ENCODE measurements at regions not wholly inside any gene's neighbourhood (a gene's known extent, or its start where the extent isn't known, plus 50 kb on each side); places are given as distances from the start of the nearest gene placed in this dataset.

DNA sequence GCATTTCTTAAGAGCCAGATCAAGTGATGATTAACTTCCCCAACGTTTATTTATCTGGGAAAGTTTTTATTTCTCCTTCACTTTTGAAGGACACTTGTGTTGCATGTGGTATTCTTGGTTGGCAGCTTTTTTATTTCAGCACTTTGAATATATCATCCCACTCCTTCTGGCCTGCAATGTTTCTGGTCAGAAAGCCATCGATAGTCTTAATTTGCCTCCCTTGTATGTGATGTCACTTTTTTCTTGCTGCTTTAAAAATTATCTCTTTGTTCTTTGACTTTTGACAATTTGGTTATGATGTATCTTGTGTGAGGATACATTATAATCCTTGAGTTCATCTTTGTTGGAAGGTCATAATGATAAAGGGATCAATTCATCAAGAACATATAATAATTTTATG lies 503.2 kb downstream of the OTOL1 start:
- no peak for TF ChIP-seq CTCF (conservative IDR thresholded peaks at IDR 0.05; ENCODE audit: low read depth)
- no peak overlapping the region for H3K27ac ChIP-seq
- POLR2A ChIA-PET (ENCODE audit: low non-redundant PET): no interaction called here
- no peak for DNase-seq (ENCODE audit: low spot score)
- CTCF ChIA-PET: no interaction called here

DNA sequence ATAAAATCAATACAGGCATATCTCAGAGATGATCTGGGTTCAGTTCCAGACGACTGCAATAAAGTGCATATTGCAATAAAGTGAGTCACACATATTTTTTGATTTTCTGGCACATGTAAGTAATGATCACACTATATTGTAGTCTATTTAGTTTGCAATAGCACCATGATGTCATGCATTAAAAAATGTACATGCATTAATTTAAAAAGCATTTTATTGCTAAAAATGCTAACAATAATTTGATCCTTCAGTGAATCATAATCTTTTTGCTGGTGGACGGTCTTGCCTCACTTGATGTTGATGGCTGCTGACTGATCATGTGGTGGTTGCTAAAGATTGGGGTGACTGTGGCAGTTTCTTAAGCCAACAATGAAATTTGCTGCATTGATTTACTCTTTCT lies 511.1 kb downstream of the OTOL1 start:
- CTCF ChIA-PET: no interaction called here
- POLR2A ChIA-PET (ENCODE audit: low non-redundant PET): no interaction called here
- no peak for DNase-seq (ENCODE audit: low spot score)
- H3K27ac ChIP-seq: no peak overlapping the region
- no peak for TF ChIP-seq CTCF (conservative IDR thresholded peaks at IDR 0.05; ENCODE audit: low read depth)

- POLR2A ChIA-PET (ENCODE audit: low non-redundant PET): no interaction called here
- no peak overlapping the region for H3K27ac ChIP-seq
- CTCF ChIA-PET: no interaction called here
- DNase-seq (ENCODE audit: low spot score): no peak
- TF ChIP-seq CTCF (conservative IDR thresholded peaks at IDR 0.05; ENCODE audit: low read depth): no peak
Observed at GRCh38 chr3:162012633-162013032, 516.0 kb downstream of the OTOL1 start.

DNA sequence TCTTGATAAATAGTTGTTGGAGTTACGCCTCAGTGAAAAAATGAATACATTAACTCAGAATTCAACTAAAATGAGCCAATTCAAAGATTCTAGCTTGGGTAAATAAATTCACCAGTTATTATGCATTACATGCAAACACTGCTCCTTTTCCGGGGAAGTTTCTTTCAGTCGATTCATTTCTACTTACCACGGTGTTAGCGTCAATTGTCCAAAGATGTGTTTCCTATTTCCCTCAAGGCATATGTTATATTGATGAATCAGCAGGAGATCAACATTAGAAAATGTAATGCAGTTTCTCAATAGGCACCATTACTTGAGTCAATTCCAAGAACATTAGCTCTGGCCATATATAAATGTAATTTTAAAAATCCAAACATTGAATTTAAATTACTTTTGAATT lies 517.7 kb downstream of the OTOL1 start:
- TF ChIP-seq CTCF (conservative IDR thresholded peaks at IDR 0.05; ENCODE audit: low read depth): no peak
- POLR2A ChIA-PET (ENCODE audit: low non-redundant PET): no interaction called here
- DNase-seq (ENCODE audit: low spot score): no peak
- H3K27ac ChIP-seq: no peak overlapping the region
- CTCF ChIA-PET: no interaction called here

GRCh38 chr3:162015856-162016255 lies 519.2 kb downstream of the OTOL1 start:
- DNase-seq (ENCODE audit: low spot score): no peak
- POLR2A ChIA-PET (ENCODE audit: low non-redundant PET): no interaction called here
- no peak for TF ChIP-seq CTCF (conservative IDR thresholded peaks at IDR 0.05; ENCODE audit: low read depth)
- CTCF ChIA-PET: interaction anchor here (0.6 kb wide), 1 partner anchor 1662 kb away, joined by 3 read pairs; no protein-coding TSS in a partner anchor
- no peak overlapping the region for H3K27ac ChIP-seq

GRCh38 chr3:162019817-162020216 lies 523.2 kb downstream of the OTOL1 start:
- no peak overlapping the region for H3K27ac ChIP-seq
- CTCF ChIA-PET: no interaction called here
- no peak for DNase-seq (ENCODE audit: low spot score)
- POLR2A ChIA-PET (ENCODE audit: low non-redundant PET): no interaction called here
- TF ChIP-seq CTCF (conservative IDR thresholded peaks at IDR 0.05; ENCODE audit: low read depth): no peak

DNA sequence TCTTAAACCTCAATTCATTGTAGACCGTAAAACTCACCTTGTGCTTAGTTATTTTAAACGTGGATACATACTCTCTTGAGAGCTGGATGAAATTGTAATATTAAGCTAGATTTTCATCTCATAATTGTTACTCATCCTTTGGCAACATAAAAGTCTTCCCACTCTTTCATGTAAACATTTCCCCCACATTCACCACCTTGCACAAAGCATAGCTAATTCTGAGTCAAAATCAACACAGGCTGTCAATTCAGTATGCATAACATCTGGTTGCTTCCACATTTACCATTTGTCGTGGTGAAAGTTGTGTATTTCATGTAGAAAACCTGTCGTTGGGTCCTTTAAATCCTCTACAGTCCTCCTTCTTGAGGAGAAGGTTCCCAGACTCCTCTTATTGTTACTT lies 524.6 kb downstream of the OTOL1 start:
- TF ChIP-seq CTCF (conservative IDR thresholded peaks at IDR 0.05; ENCODE audit: low read depth): no peak
- DNase-seq (ENCODE audit: low spot score): no peak
- ChIA-PET CTCF (no interaction called here), POLR2A (ENCODE audit: low non-redundant PET) (no interaction called here)
- no peak overlapping the region for H3K27ac ChIP-seq

Data from RWPE1 (cell line).